SK-N-SH (cell line): ENCODE measurements at regions not wholly inside any gene's neighbourhood (a gene's known extent, or its start where the extent isn't known, plus 50 kb on each side); places are given as distances from the start of the nearest gene placed in this dataset.
A peak's percentile ranks its signal among the peaks of the same experiment; 100 is the strongest.

ENCODE experiments used
- CTCF ChIA-PET: fragments of 300-600, 350-600 bp; formaldehyde crosslinking; extraction: SDS; loops from one replicate; lab custom pipeline; 2021; lab: Yijun Ruan, JAX
- POLR2A ChIA-PET: fragments of 350-600 bp; sonication (Branson Sonifier 250); formaldehyde crosslinking; extraction: SDS; loops from one replicate; lab custom pipeline; 2020; ENCODE audit warnings: antibody characterized with exemption, inconsistent platforms; lab: Yijun Ruan, JAX
- DNase-seq: peaks from one replicate; pipeline ENCODE4 v3.0.0; 2012
- H2AFZ ChIP-seq: fragments of 200-600 bp; sonication (generic); 2 replicates; pipeline ENCODE4 v1.8.1; 2016; ENCODE audit warnings: antibody characterized with exemption, mild to moderate bottlenecking, low read depth
- H3F3A ChIP-seq: fragments of 200-600 bp; sonication (generic); replicated peaks from 2 replicates; pipeline ENCODE3; 2016; ENCODE audit warnings: antibody characterized with exemption, mild to moderate bottlenecking; ENCODE audit not compliant: insufficient read depth
- H3K27ac ChIP-seq, 2 experiments: fragments of 200-500 bp in 1 of 2; fragments of 200-600 bp in 1 of 2; sonication (Bioruptor generic) in 1 of 2; sonication (generic), shearing (Covaris generic) in 1 of 2; 2 replicates each; pipeline versions ENCODE4 v1.5.1 to v1.6.1; 2014 to 2016; ENCODE audit warnings: low read depth in 2 of 2, inconsistent platforms in 1 of 2, low read length in 1 of 2, mild to moderate bottlenecking in 1 of 2, mixed read lengths in 1 of 2
- H3K27me3 ChIP-seq: fragments of 200-600 bp; sonication (generic), shearing (Covaris generic); 2 replicates; pipeline ENCODE4 v1.6.1; 2016; ENCODE audit warnings: mixed run types; ENCODE audit not compliant: insufficient read depth
- H3K36me3 ChIP-seq, 2 experiments: fragments of 200-500 bp in 1 of 2; fragments of 200-600 bp in 1 of 2; sonication (Bioruptor generic) in 1 of 2; sonication (generic) in 1 of 2; replicated peaks in 1 of 2; 2 replicates each; pipeline versions ENCODE3 to v1.5.1; 2014 to 2016; ENCODE audit warnings: low read length in 1 of 2, mild to moderate bottlenecking in 1 of 2; ENCODE audit not compliant: insufficient read depth in 2 of 2, control insufficient read depth in 1 of 2
- H3K4me1 ChIP-seq, 2 experiments: fragments of 200-500 bp in 1 of 2; fragments of 200-600 bp in 1 of 2; sonication (Bioruptor generic) in 1 of 2; sonication (generic), shearing (Covaris generic) in 1 of 2; 2 replicates each; pipeline versions ENCODE4 v1.5.1 to v1.6.1; 2014 to 2016; ENCODE audit warnings: low read depth in 1 of 2, low read length in 1 of 2, mixed run types in 1 of 2; ENCODE audit not compliant: insufficient read depth in 2 of 2, control insufficient read depth in 1 of 2
- H3K4me2 ChIP-seq: fragments of 200-600 bp; sonication (generic), shearing (Covaris generic); 2 replicates; pipeline ENCODE4 v1.6.1; 2017; ENCODE audit warnings: mixed run types
- H3K4me3 ChIP-seq, 2 experiments: fragments of 200-500 bp in 1 of 2; fragments of 200-600 bp in 1 of 2; sonication (Bioruptor generic) in 1 of 2; sonication (generic), shearing (Covaris generic) in 1 of 2; 2 replicates each; pipeline versions ENCODE4 v1.5.1 to v1.8.1; 2014 to 2016; ENCODE audit warnings: low read depth in 2 of 2, inconsistent platforms in 1 of 2, low read length in 1 of 2, mild to moderate bottlenecking in 1 of 2, mixed read lengths in 1 of 2, moderate library complexity in 1 of 2
- H3K79me2 ChIP-seq: fragments of 200-600 bp; sonication (generic); 2 replicates; pipeline ENCODE4 v1.8.1; 2017; ENCODE audit warnings: mild to moderate bottlenecking; ENCODE audit not compliant: insufficient read depth
- H3K9ac ChIP-seq: fragments of 200-600 bp; sonication (generic); 2 replicates; pipeline ENCODE4 v1.6.1; 2017; ENCODE audit warnings: mixed run types
- H3K9me2 ChIP-seq: fragments of 200-600 bp; sonication (generic); 2 replicates; pipeline ENCODE4 v1.6.1; 2017; ENCODE audit warnings: mixed run types
- H3K9me3 ChIP-seq: fragments of 200-600 bp; sonication (generic); 2 replicates; pipeline ENCODE4 v1.6.1; 2017; ENCODE audit warnings: mixed run types, mild to moderate bottlenecking, moderate library complexity
- H4K20me1 ChIP-seq: fragments of 200-600 bp; sonication (generic); 2 replicates; pipeline ENCODE4 v1.6.1; 2017; ENCODE audit warnings: mild to moderate bottlenecking, mixed run types; ENCODE audit not compliant: insufficient read depth
- CHD2 ChIP-seq: fragments of 150-350 bp; IDR thresholded peaks from 2 replicates; pipeline ENCODE4 v1.6.1; 2018; ENCODE audit warnings: low read length; ENCODE audit not compliant: partially characterized antibody
- EP300 ChIP-seq, 2 experiments: IDR thresholded peaks; 2 replicates each; pipeline versions ENCODE4 v1.4.0 to v1.6.1; 2012; ENCODE audit warnings: borderline replicate concordance in 1 of 2, low read depth in 1 of 2, low read length in 1 of 2
- EZH2phosphoT487 ChIP-seq: fragments of 200-600 bp; sonication (generic); IDR thresholded peaks from 2 replicates; pipeline ENCODE4 v1.6.1; 2017; ENCODE audit warnings: low read depth, mixed run types, mild to moderate bottlenecking, antibody characterized with exemption, moderate library complexity, borderline replicate concordance
- FOXM1 ChIP-seq: IDR thresholded peaks from 2 replicates; pipeline ENCODE4 v1.4.0; 2012; ENCODE audit warnings: low read depth, mild to moderate bottlenecking
- GATA2 ChIP-seq: sonication (generic); formaldehyde crosslinking; IDR thresholded peaks from 2 replicates; pipeline ENCODE4 v1.5.0; 2020; ENCODE audit warnings: mild to moderate bottlenecking, missing genetic modification reagents
- NFIC ChIP-seq: IDR thresholded peaks from 2 replicates; pipeline ENCODE4 v1.4.0; 2012; ENCODE audit warnings: borderline replicate concordance
- POLR2AphosphoS5 ChIP-seq: IDR thresholded peaks from 2 replicates; pipeline ENCODE4 v1.6.1; 2012; ENCODE audit warnings: low read depth, low read length
- RCOR1 ChIP-seq: fragments of 150-350 bp; IDR thresholded peaks from 2 replicates; pipeline ENCODE4 v1.6.1; 2017; ENCODE audit warnings: antibody characterized with exemption, low read length
- SMC3 ChIP-seq: IDR thresholded peaks from 2 replicates; pipeline ENCODE4 v1.6.1; 2012; ENCODE audit warnings: low read depth, low read length, improper control_type of control experiment
- TAF1 ChIP-seq: IDR thresholded peaks from 2 replicates; pipeline ENCODE4 v1.6.1; 2012; ENCODE audit warnings: low read depth, mild to moderate bottlenecking, low read length, moderate library complexity, borderline replicate concordance
- TCF12 ChIP-seq: IDR thresholded peaks from 2 replicates; pipeline ENCODE4 v1.4.0; 2012
- WGBS: methylation state at CpG from one replicate; pipeline ENCODE4 v1.1.6; 2017; ENCODE audit warnings: low lambda C conversion rate; 5-methylcytosine and 5-hydroxymethylcytosine counted together
- TF ChIP-seq, protein P1 (sequence below): IDR thresholded peaks from 2 replicates; pipeline ENCODE4 v1.6.1; 2012; ENCODE audit warnings: mild to moderate bottlenecking, low read depth, low read length, moderate library complexity
- TF ChIP-seq, protein P2 (sequence below): IDR thresholded peaks from 2 replicates; pipeline ENCODE4; 2012
- TF ChIP-seq, protein P3 (sequence below): IDR thresholded peaks from 2 replicates; pipeline ENCODE4 v1.4.0; 2012; ENCODE audit warnings: low read depth, borderline replicate concordance
- TF ChIP-seq, protein P4 (sequence below): fragments of 200-600 bp; sonication (generic); IDR thresholded peaks from 2 replicates; pipeline ENCODE4 v1.6.1; 2017; ENCODE audit warnings: antibody characterized with exemption, mild to moderate bottlenecking, moderate library complexity
- TF ChIP-seq, protein P5 (sequence below): IDR thresholded peaks from 2 replicates; pipeline ENCODE4 v1.4.0; 2012; ENCODE audit warnings: low read depth

DNA sequence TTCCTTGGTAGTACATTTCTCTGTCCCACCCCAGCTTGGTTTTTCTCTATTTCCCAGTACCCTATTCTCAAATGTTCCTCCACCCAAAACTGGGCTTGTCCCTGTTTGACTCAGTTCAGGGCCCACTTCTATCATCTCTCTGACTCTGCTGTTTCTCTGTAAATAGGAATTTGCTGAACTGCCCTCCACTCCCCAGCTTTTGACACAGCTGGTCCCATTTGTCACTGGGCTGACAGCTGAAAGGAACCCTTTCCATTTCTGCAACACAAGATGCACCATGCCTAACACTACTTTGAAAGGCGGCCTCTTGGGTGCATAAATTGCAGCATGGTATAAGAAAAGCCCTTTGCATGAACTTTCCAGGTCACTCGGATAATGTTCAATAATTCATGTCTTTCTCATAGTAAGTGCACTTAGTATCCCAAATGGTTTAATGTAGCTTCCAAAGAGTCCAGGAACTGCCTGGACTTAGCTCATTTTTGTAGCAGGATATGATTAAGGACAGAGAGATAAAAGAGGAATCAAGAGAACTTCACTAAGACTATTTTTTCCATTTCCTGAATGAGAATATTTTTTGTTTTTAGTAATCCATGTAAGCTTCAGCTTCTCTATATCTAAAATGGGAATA is 256.7 kb downstream of the CDH11 start:
- peaks cover 34% of the 10 kb centered on the region for H3F3A ChIP-seq
- peak overlapping the region in 1 of 2 experiments; percentile 6; a peak in 3 of 4 replicates for H3K4me3 ChIP-seq
- H3K79me2 ChIP-seq: no peaks in the 10 kb centered on the region
- H3K36me3 ChIP-seq: no peaks in the 10 kb centered on the region
- DNase-seq: no peak
- 63% methylated on average over 2 of the region's 2 CpGs for WGBS
- peak overlapping the region; percentile 15; the same call in 1 of the 2 replicates for H2AFZ ChIP-seq
- ChIA-PET POLR2A (no interaction called here), CTCF (no interaction called here)
- peak overlapping the region; percentile 64 for H3K4me2 ChIP-seq
- H3K9me3 ChIP-seq: no peaks in the 10 kb centered on the region
- H3K4me1 ChIP-seq: peaks cover 5 to 24% of the 10 kb centered on the region in 2 experiments
- no peaks in the 10 kb centered on the region for H3K27me3 ChIP-seq
- peak overlapping the region; percentile 66 for H3K9ac ChIP-seq
- TF ChIP-seq FOXM1 (no peak), TAF1 (no peak), TCF12 (no peak), GATA2 (CRISPR knock-in tag) (no peak), EP300 (IDR thresholded peaks at IDR 0.05; ENCODE audit: borderline replicate concordance in 1 of 2, low read depth in 1 of 2, low read length in 1 of 2) (peak in 1 of 2 experiments; percentile 0; a peak in 1 of 4 replicates)
- TF ChIP-seq, protein P1, sequence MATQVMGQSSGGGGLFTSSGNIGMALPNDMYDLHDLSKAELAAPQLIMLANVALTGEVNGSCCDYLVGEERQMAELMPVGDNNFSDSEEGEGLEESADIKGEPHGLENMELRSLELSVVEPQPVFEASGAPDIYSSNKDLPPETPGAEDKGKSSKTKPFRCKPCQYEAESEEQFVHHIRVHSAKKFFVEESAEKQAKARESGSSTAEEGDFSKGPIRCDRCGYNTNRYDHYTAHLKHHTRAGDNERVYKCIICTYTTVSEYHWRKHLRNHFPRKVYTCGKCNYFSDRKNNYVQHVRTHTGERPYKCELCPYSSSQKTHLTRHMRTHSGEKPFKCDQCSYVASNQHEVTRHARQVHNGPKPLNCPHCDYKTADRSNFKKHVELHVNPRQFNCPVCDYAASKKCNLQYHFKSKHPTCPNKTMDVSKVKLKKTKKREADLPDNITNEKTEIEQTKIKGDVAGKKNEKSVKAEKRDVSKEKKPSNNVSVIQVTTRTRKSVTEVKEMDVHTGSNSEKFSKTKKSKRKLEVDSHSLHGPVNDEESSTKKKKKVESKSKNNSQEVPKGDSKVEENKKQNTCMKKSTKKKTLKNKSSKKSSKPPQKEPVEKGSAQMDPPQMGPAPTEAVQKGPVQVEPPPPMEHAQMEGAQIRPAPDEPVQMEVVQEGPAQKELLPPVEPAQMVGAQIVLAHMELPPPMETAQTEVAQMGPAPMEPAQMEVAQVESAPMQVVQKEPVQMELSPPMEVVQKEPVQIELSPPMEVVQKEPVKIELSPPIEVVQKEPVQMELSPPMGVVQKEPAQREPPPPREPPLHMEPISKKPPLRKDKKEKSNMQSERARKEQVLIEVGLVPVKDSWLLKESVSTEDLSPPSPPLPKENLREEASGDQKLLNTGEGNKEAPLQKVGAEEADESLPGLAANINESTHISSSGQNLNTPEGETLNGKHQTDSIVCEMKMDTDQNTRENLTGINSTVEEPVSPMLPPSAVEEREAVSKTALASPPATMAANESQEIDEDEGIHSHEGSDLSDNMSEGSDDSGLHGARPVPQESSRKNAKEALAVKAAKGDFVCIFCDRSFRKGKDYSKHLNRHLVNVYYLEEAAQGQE: no peak
- TF ChIP-seq, protein P2, sequence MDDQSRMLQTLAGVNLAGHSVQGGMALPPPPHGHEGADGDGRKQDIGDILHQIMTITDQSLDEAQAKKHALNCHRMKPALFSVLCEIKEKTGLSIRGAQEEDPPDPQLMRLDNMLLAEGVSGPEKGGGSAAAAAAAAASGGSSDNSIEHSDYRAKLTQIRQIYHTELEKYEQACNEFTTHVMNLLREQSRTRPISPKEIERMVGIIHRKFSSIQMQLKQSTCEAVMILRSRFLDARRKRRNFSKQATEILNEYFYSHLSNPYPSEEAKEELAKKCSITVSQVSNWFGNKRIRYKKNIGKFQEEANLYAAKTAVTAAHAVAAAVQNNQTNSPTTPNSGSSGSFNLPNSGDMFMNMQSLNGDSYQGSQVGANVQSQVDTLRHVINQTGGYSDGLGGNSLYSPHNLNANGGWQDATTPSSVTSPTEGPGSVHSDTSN: peak; percentile 67
- TF ChIP-seq, all 33 proteins: peak for 2
- H3K27ac ChIP-seq: peak overlapping the region; percentile 89 to 97
- H3K9me2 ChIP-seq: no peaks in the 10 kb centered on the region
- H4K20me1 ChIP-seq: no peaks in the 10 kb centered on the region

DNA sequence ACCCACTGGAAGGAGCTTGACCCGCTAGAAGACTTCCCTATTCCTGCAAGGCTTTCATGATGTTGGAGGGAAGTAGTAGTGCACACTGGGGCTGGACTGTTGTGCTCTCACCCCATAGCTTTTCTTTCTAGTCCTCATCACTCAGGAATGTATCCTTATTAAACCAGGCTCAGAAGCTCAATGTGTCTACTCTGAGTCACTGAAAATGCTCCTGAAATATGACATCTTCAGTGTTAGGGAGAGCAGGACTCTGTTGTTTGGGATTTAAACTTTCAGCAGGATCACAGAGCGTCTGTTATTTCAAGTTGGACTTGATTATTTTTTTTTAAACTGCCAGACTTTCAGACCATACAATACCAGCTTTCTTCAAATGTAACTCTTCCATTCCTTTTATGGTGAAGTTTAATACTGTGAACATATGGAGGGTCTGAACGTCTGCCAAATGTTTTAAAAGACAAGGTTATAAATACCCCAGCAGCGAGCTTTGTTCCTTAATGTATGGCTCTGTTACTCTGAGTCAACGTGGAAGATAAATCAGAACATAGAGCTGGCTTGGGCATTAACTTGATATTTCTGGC is 257.5 kb downstream of the CDH11 start:
- ChIA-PET CTCF (no interaction called here), POLR2A (no interaction called here)
- Histone ChIP-seq H3K4me3 (peak overlapping the region in 1 of 2 experiments; percentile 6; a peak in 2 of 4 replicates), H3K27me3 (no peaks in the 10 kb centered on the region), H3K9me3 (no peaks in the 10 kb centered on the region), H3K9ac (peak overlapping the region; percentile 66), H4K20me1 (no peaks in the 10 kb centered on the region), H3K4me2 (peak overlapping the region; percentile 64), H3K36me3 (no peaks in the 10 kb centered on the region), H3K9me2 (no peaks in the 10 kb centered on the region), H3K79me2 (no peaks in the 10 kb centered on the region), H3F3A (peaks cover 34% of the 10 kb centered on the region), H3K27ac (peak overlapping the region; percentile 89 to 97), H3K4me1 (peaks cover 5 to 24% of the 10 kb centered on the region in 2 experiments), H2AFZ (peak overlapping the region; percentile 24; the same call in 1 of the 2 replicates)
- 9% methylated on average over 5 of the region's 5 CpGs for WGBS
- no peak for DNase-seq
- peak; percentile 83 for TF ChIP-seq NFIC
- TF ChIP-seq EP300 (IDR thresholded peaks at IDR 0.05; ENCODE audit: borderline replicate concordance in 1 of 2, low read depth in 1 of 2, low read length in 1 of 2): peak in 1 of 2 experiments; percentile 90; a peak in 3 of 4 replicates
- no peak for TF ChIP-seq RCOR1
- TF ChIP-seq CHD2: no peak
- TF ChIP-seq, protein P3, sequence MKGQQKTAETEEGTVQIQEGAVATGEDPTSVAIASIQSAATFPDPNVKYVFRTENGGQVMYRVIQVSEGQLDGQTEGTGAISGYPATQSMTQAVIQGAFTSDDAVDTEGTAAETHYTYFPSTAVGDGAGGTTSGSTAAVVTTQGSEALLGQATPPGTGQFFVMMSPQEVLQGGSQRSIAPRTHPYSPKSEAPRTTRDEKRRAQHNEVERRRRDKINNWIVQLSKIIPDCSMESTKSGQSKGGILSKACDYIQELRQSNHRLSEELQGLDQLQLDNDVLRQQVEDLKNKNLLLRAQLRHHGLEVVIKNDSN: no peak
- TF ChIP-seq, protein P4, sequence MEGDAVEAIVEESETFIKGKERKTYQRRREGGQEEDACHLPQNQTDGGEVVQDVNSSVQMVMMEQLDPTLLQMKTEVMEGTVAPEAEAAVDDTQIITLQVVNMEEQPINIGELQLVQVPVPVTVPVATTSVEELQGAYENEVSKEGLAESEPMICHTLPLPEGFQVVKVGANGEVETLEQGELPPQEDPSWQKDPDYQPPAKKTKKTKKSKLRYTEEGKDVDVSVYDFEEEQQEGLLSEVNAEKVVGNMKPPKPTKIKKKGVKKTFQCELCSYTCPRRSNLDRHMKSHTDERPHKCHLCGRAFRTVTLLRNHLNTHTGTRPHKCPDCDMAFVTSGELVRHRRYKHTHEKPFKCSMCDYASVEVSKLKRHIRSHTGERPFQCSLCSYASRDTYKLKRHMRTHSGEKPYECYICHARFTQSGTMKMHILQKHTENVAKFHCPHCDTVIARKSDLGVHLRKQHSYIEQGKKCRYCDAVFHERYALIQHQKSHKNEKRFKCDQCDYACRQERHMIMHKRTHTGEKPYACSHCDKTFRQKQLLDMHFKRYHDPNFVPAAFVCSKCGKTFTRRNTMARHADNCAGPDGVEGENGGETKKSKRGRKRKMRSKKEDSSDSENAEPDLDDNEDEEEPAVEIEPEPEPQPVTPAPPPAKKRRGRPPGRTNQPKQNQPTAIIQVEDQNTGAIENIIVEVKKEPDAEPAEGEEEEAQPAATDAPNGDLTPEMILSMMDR: no peak
- no peak for TF ChIP-seq SMC3
- TF ChIP-seq, protein P5, sequence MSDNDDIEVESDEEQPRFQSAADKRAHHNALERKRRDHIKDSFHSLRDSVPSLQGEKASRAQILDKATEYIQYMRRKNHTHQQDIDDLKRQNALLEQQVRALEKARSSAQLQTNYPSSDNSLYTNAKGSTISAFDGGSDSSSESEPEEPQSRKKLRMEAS: peak; percentile 56; the same call in 1 of the 2 replicates
- peak; percentile 76; the same call in 1 of the 2 replicates for TF ChIP-seq POLR2AphosphoS5
- TF ChIP-seq TAF1: no peak
- no peak for TF ChIP-seq EZH2phosphoT487
